ENCODE measurements at regions not wholly inside any gene's neighbourhood (a gene's known extent, or its start where the extent isn't known, plus 50 kb on each side); places are given as distances from the start of the nearest gene placed in this dataset.

DNA sequence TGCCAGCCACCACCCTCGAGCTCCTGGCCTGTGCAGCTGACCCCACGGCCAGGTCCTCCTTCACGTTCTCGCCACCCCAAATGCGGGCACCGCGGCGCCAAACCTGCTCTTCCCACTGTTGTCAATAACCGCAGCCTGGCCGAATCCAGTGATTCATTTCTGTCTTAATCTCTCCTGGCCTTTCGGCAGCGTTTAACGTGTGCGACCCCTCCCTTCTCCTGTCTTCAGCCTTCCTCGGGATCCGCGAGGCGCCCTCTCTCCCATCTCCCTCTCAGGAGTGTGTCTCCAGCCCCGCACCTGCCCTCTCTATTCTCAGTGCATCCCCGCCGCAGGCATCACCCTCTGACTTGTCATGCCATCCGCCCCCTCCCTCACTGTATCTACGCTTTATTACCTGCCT, 91.4 kb downstream of the THBS2 start:
- H3K4me3 ChIP-seq = no peak overlapping the region
- intact Hi-C loops (cut with DNase I; ENCODE audit: low total_unique reads) = no loop called here
- DNase-seq = no peak

DNA sequence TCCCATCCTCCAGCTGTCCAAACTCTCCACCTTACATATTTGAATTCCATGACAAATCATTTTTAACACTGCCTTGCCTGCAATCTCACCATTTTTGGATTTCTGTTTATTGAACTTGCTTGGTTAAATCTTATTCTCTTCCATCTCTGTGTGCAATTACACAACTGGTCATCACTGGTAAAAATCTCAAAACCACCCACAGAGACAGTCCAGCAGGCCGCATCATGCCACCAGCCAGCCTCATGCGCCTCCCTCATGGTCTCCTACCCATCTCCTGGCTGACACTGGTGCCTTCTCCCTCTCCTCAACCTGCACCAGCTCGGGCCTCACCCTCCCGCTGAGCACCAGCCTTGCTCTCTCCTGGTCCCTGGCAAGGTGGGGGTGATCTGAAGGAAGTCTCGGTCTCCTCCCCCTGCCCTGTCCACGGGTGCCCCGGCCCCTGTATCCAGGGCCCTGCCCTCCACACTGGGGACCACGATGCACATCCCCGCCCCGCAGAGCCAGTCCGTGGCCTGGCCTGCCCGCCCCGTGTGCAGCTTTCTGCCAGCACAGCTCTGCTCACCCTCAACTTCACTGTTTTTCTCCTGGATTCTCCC, 92.0 kb downstream of the THBS2 start:
- no peak for TF ChIP-seq POLR2A (IDR thresholded peaks at IDR 0.05)
- TF ChIP-seq, protein P1, sequence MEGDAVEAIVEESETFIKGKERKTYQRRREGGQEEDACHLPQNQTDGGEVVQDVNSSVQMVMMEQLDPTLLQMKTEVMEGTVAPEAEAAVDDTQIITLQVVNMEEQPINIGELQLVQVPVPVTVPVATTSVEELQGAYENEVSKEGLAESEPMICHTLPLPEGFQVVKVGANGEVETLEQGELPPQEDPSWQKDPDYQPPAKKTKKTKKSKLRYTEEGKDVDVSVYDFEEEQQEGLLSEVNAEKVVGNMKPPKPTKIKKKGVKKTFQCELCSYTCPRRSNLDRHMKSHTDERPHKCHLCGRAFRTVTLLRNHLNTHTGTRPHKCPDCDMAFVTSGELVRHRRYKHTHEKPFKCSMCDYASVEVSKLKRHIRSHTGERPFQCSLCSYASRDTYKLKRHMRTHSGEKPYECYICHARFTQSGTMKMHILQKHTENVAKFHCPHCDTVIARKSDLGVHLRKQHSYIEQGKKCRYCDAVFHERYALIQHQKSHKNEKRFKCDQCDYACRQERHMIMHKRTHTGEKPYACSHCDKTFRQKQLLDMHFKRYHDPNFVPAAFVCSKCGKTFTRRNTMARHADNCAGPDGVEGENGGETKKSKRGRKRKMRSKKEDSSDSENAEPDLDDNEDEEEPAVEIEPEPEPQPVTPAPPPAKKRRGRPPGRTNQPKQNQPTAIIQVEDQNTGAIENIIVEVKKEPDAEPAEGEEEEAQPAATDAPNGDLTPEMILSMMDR (IDR thresholded peaks at IDR 0.05) = no peak

More for the DNA sequence above, 91.4 kb downstream of the THBS2 start:
- no peak for TF ChIP-seq POLR2A (IDR thresholded peaks at IDR 0.05)
- TF ChIP-seq, protein P1 (IDR thresholded peaks at IDR 0.05) = no peak
- Histone ChIP-seq H3K27ac (no peak overlapping the region), H3K9me3 (no peaks in the 10 kb centered on the region), H3K4me1 (peaks cover 3 to 10% of the 10 kb centered on the region in 2 donors), H3K36me3 (no peaks in the 10 kb centered on the region), H3K27me3 (no peaks in the 10 kb centered on the region)

DNA sequence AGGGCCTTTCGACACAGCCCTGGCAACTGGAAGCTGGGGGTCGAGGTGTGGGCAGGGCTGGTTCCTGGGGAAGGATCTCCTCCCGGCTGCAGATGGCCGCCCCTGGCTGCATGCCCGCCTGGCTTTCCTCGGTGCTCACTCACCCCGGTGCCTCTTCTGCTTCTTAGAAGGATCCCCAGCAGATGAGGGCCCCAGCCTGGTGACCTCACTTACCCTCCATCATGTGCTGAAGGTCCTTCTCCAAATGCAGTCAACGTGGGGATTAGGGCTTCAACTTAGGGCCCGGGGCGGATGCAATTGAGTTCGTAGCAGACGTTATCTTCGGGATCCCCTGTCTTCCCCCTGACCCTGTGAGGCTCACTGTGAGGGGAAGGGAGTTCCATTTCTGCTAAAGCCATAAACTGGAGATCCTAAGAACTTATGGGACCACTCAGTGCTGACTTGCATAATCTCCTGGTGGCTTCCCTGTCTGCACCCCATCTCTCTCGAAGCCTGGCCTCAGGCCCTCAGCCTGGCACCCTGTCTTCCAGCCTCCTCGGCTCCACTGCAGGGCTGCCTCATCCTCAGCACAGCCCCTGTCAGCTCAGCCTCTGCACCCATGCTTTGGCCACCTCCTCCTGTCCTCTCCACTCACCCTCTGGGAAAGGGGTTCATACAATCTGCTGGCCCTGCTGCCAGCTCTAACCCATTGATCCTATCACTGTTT, 92.6 kb downstream of the THBS2 start:
- Histone ChIP-seq H3K9me3 (no peaks in the 10 kb centered on the region), H3K36me3 (no peaks in the 10 kb centered on the region), H3K27me3 (no peaks in the 10 kb centered on the region), H3K27ac (no peak overlapping the region), H3K4me1 (peaks cover 3 to 10% of the 10 kb centered on the region in 2 donors), H3K4me3 (no peak overlapping the region)
- intact Hi-C loops (cut with DNase I; ENCODE audit: low total_unique reads) = no loop called here
- no peak for DNase-seq
- TF ChIP-seq, protein P1 (IDR thresholded peaks at IDR 0.05) = no peak
- no peak for TF ChIP-seq POLR2A (IDR thresholded peaks at IDR 0.05)

More for the DNA sequence above, 92.0 kb downstream of the THBS2 start:
- H3K27me3 ChIP-seq = no peaks in the 10 kb centered on the region
- peaks cover 3 to 10% of the 10 kb centered on the region in 2 donors for H3K4me1 ChIP-seq
- no peak overlapping the region for H3K4me3 ChIP-seq
- H3K27ac ChIP-seq = no peak overlapping the region
- DNase-seq = no peak
- no peaks in the 10 kb centered on the region for H3K36me3 ChIP-seq
- intact Hi-C loops (cut with DNase I; ENCODE audit: low total_unique reads) = no loop called here
- H3K9me3 ChIP-seq = no peaks in the 10 kb centered on the region

DNA sequence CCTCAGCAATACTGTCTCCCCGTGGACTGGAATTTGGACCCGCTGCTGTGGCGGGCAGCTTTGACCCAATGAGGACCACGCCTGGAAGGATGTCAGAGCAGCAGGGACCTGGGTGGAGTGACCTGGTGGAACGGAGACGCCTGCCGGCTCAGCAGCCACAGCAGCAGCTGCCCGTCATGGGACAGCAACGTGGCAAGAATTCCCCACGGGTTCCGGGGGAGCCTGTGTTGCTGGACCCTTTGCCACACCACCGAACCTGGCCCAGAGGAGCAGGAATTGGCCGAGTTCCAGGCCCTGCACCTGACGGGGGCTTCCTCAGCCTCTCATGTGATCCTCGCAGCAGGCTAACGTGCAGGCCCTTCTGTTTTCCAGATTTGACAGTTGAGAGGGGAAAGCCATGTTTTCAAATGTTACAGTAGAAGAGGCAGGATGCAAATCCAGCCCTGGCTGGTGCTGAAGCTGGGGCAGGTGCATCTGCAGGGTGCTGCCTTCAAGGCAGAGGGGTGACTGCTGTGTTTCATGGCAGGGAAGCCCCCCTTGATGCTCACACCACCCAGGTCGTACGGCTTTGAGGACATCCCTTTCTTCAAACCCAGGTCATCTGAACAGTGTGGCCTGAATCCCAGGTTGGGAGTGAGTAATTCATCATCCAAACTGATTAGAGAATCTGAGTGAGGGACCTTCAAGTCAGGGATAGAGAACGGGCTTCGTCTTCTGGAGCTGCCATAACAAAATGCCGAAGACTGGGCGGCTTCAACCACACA, 93.4 kb downstream of the THBS2 start:
- H3K27me3 ChIP-seq = no peaks in the 10 kb centered on the region
- H3K27ac ChIP-seq = no peak overlapping the region
- no peak for TF ChIP-seq POLR2A (IDR thresholded peaks at IDR 0.05)
- TF ChIP-seq, protein P1 (IDR thresholded peaks at IDR 0.05) = no peak
- no peaks in the 10 kb centered on the region for H3K9me3 ChIP-seq
- intact Hi-C loops (cut with DNase I; ENCODE audit: low total_unique reads) = no loop called here
- no peak for DNase-seq
- H3K4me1 ChIP-seq = peaks cover 3 to 10% of the 10 kb centered on the region in 2 donors
- no peak overlapping the region for H3K4me3 ChIP-seq
- no peaks in the 10 kb centered on the region for H3K36me3 ChIP-seq

DNA sequence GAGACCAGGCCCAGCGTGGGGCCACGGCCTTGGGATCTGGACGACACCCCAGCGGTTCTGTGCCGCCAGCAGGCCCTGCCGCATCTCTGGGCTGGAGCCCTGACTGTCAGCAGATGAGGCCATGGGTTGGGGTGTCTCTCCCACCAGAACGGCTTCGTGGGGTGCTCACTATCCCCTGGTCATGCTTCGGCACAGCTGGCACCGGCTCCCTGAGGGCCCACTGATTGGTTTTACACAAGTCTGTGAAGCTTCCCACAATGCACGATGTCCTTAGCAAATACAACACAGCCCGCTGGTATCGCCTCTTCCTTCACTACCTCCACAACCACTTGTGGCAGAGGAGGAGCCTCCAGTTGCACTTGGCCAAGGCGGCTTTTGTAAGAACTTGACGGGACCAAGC, 94.3 kb downstream of the THBS2 start:
- Histone ChIP-seq H3K4me1 (peaks cover 3 to 10% of the 10 kb centered on the region in 2 donors), H3K36me3 (no peaks in the 10 kb centered on the region), H3K9me3 (no peaks in the 10 kb centered on the region), H3K4me3 (no peak overlapping the region), H3K27ac (no peak overlapping the region), H3K27me3 (no peaks in the 10 kb centered on the region)
- intact Hi-C loops (cut with DNase I; ENCODE audit: low total_unique reads) = no loop called here
- DNase-seq = no peak
- no peak for TF ChIP-seq POLR2A (IDR thresholded peaks at IDR 0.05)
- TF ChIP-seq, protein P1 (IDR thresholded peaks at IDR 0.05) = no peak
